ENCODE measurements at regions not wholly inside any gene's neighbourhood (a gene's known extent, or its start where the extent isn't known, plus 50 kb on each side); places are given as distances from the start of the nearest gene placed in this dataset.
"Not testable (repeated sequence)": the region's sequence is repeated elsewhere in the genome, so short reads cannot be mapped to it uniquely, and the experiment has no call there.

GRCh38 chr10:124322191-124322980, 96.3 kb downstream of the OAT start:
- peaks cover 0 to 2% (median 0%) of the 10 kb centered on the region in 4 donors for H3K4me1 Mint-ChIP-seq
- H3K9me3 Mint-ChIP-seq: peaks cover 0 to 2% (median 0%) of the 10 kb centered on the region in 9 donors
- DNase-seq (no peak), ATAC-seq (no peak)
- no peaks in the 10 kb centered on the region for H3K36me3 Mint-ChIP-seq
- H3K27ac Mint-ChIP-seq: no peak overlapping the region
- H3K4me3 Mint-ChIP-seq: no peak overlapping the region
- POLR2A ChIA-PET: no interaction called here
- H3K27me3 Mint-ChIP-seq: peaks cover 0 to 17% (median 3%) of the 10 kb centered on the region in 5 donors

- POLR2A ChIA-PET: no interaction called here
- Mint-ChIP-seq H3K4me3 (no peak overlapping the region), H3K4me1 (peaks cover 0 to 2% (median 0%) of the 10 kb centered on the region in 4 donors), H3K36me3 (no peaks in the 10 kb centered on the region), H3K27me3 (peaks cover 0 to 13% (median 0%) of the 10 kb centered on the region in 5 donors), H3K27ac (no peak overlapping the region), H3K9me3 (peaks cover 0 to 2% (median 0%) of the 10 kb centered on the region in 9 donors)
- ATAC-seq (no peak), DNase-seq (no peak)
These were observed 97.2 kb downstream of the OAT start for GRCh38 chr10:124321433-124322089.

- H3K27ac Mint-ChIP-seq: no peak overlapping the region
- POLR2A ChIA-PET: no interaction called here
- no peaks in the 10 kb centered on the region for H3K36me3 Mint-ChIP-seq
- H3K4me3 Mint-ChIP-seq: no peak overlapping the region
- ATAC-seq: no peak
- H3K27me3 Mint-ChIP-seq: peaks cover 0 to 13% (median 0%) of the 10 kb centered on the region in 5 donors
- peaks cover 0 to 2% (median 0%) of the 10 kb centered on the region in 4 donors for H3K4me1 Mint-ChIP-seq
- DNase-seq: no peak
- peaks cover 0 to 2% (median 0%) of the 10 kb centered on the region in 9 donors for H3K9me3 Mint-ChIP-seq
These were observed 97.8 kb downstream of the OAT start for GRCh38 chr10:124320778-124321432.

GRCh38 chr10:124319926-124320391, 98.8 kb downstream of the OAT start:
- peaks cover 0 to 7% (median 0%) of the 10 kb centered on the region in 5 donors for H3K27me3 Mint-ChIP-seq

GRCh38 chr10:124319520-124319919, 99.2 kb downstream of the OAT start:
- POLR2A ChIA-PET: not testable (repeated sequence)

More at GRCh38 chr10:124319926-124320391, 98.8 kb downstream of the OAT start:
- Mint-ChIP-seq H3K4me3 (no peak overlapping the region), H3K36me3 (no peaks in the 10 kb centered on the region), H3K4me1 (no peaks in the 10 kb centered on the region), H3K9me3 (peaks cover 0 to 2% (median 0%) of the 10 kb centered on the region in 9 donors), H3K27ac (no peak overlapping the region)
- no peak for ATAC-seq
- DNase-seq: no peak
- POLR2A ChIA-PET: no interaction called here

GRCh38 chr10:124318811-124319210, 99.9 kb downstream of the OAT start:
- H3K27ac Mint-ChIP-seq: no peak overlapping the region
- no peaks in the 10 kb centered on the region for H3K4me1 Mint-ChIP-seq

More at GRCh38 chr10:124319520-124319919, 99.2 kb downstream of the OAT start:
- H3K4me3 Mint-ChIP-seq, DNase-seq, H3K36me3 Mint-ChIP-seq, H3K27ac Mint-ChIP-seq, H3K9me3 Mint-ChIP-seq, ATAC-seq, H3K27me3 Mint-ChIP-seq, H3K4me1 Mint-ChIP-seq: not testable (repeated sequence)

GRCh38 chr10:124318076-124318475, 100.6 kb downstream of the OAT start:
- Mint-ChIP-seq H3K4me3 (no peak overlapping the region), H3K9me3 (peaks cover 0 to 4% (median 0%) of the 10 kb centered on the region in 9 donors), H3K4me1 (no peaks in the 10 kb centered on the region), H3K27ac (no peak overlapping the region), H3K36me3 (no peaks in the 10 kb centered on the region), H3K27me3 (peaks cover 0 to 11% (median 0%) of the 10 kb centered on the region in 5 donors)
- ATAC-seq (no peak), DNase-seq (no peak)
- POLR2A ChIA-PET: no interaction called here

More at GRCh38 chr10:124318811-124319210, 99.9 kb downstream of the OAT start:
- DNase-seq (no peak), ATAC-seq (no peak)
- Mint-ChIP-seq H3K36me3 (no peaks in the 10 kb centered on the region), H3K9me3 (peaks cover 0 to 4% (median 0%) of the 10 kb centered on the region in 9 donors), H3K27me3 (peaks cover 0 to 7% (median 0%) of the 10 kb centered on the region in 5 donors), H3K4me3 (no peak overlapping the region)
- POLR2A ChIA-PET: no interaction called here

- Mint-ChIP-seq H3K9me3 (peaks cover 0 to 4% (median 0%) of the 10 kb centered on the region in 9 donors), H3K36me3 (no peaks in the 10 kb centered on the region), H3K27ac (no peak overlapping the region), H3K4me3 (no peak overlapping the region), H3K4me1 (no peaks in the 10 kb centered on the region), H3K27me3 (peaks cover 0 to 5% (median 0%) of the 10 kb centered on the region in 5 donors)
- ATAC-seq: no peak
- DNase-seq: no peak
- POLR2A ChIA-PET: no interaction called here
These were observed 102.4 kb downstream of the OAT start for GRCh38 chr10:124316326-124316725.

GRCh38 chr10:124315591-124316270, 103.0 kb downstream of the OAT start:
- POLR2A ChIA-PET: no interaction called here
- Mint-ChIP-seq H3K4me3 (no peak overlapping the region), H3K9me3 (peaks cover 0 to 4% (median 0%) of the 10 kb centered on the region in 9 donors), H3K4me1 (no peaks in the 10 kb centered on the region), H3K27me3 (peaks cover 0 to 5% (median 0%) of the 10 kb centered on the region in 5 donors), H3K36me3 (no peaks in the 10 kb centered on the region), H3K27ac (no peak overlapping the region)
- ATAC-seq: no peak
- DNase-seq: no peak

GRCh38 chr10:124313374-124313773, 105.3 kb downstream of the OAT start:
- Mint-ChIP-seq H3K36me3 (no peaks in the 10 kb centered on the region), H3K4me3 (no peak overlapping the region), H3K9me3 (peaks cover 0 to 2% (median 0%) of the 10 kb centered on the region in 9 donors), H3K4me1 (no peaks in the 10 kb centered on the region), H3K27ac (no peak overlapping the region), H3K27me3 (peaks cover 0 to 6% (median 3%) of the 10 kb centered on the region in 5 donors)
- no peak for ATAC-seq
- no peak for DNase-seq
- POLR2A ChIA-PET: no interaction called here

- H3K27me3 Mint-ChIP-seq: peaks cover 0 to 5% (median 3%) of the 10 kb centered on the region in 5 donors
- POLR2A ChIA-PET: no interaction called here
- no peak for ATAC-seq
These were observed 109.9 kb downstream of the OAT start for GRCh38 chr10:124308811-124309210.

GRCh38 chr10:124308056-124308645, 110.6 kb downstream of the OAT start:
- Mint-ChIP-seq H3K27ac (no peak overlapping the region), H3K36me3 (no peaks in the 10 kb centered on the region), H3K27me3 (peaks cover 0 to 5% (median 0%) of the 10 kb centered on the region in 5 donors), H3K4me3 (no peak overlapping the region), H3K4me1 (peaks cover 0 to 2% (median 0%) of the 10 kb centered on the region in 4 donors), H3K9me3 (no peaks in the 10 kb centered on the region)
- DNase-seq (no peak), ATAC-seq (no peak)
- POLR2A ChIA-PET: no interaction called here

More at GRCh38 chr10:124308811-124309210, 109.9 kb downstream of the OAT start:
- no peaks in the 10 kb centered on the region for H3K36me3 Mint-ChIP-seq
- H3K4me3 Mint-ChIP-seq: no peak overlapping the region
- DNase-seq: no peak
- H3K4me1 Mint-ChIP-seq: peaks cover 0 to 2% (median 0%) of the 10 kb centered on the region in 4 donors
- H3K9me3 Mint-ChIP-seq: no peaks in the 10 kb centered on the region
- H3K27ac Mint-ChIP-seq: no peak overlapping the region
